MCF 10A (cell line): ENCODE measurements at regions not wholly inside any gene's neighbourhood (a gene's known extent, or its start where the extent isn't known, plus 50 kb on each side); places are given as distances from the start of the nearest gene placed in this dataset.

Experiments used
- BruUV-seq: library from RNA; stranded (reverse); fragments of 400-500 nt; replicated peaks from 2 replicates; lab custom pipeline; 2021; lab: Mats Ljungman, UMichigan
- CTCF ChIA-PET: fragments of 300-600 bp; sonication (Branson Sonifier 250); formaldehyde crosslinking; extraction: SDS; loops from one replicate; lab custom pipeline; 2021; ENCODE audit warnings: antibody characterized with exemption, inconsistent platforms; lab: Yijun Ruan, JAX
- POLR2A ChIA-PET: fragments of 300-600, 350-650 bp; sonication (Branson Sonifier 250); formaldehyde crosslinking; extraction: SDS; loops from one replicate; lab custom pipeline; 2020; ENCODE audit warnings: antibody characterized with exemption, inconsistent platforms; lab: Yijun Ruan, JAX
- DNase-seq: peaks from one replicate; pipeline ENCODE4 v3.0.0-alpha.2; 2018; ENCODE audit not compliant: unreplicated experiment
- H3K27ac Mint-ChIP-seq: one replicate; pipeline ENCODE4 v1.8.0; 2022; ENCODE audit warnings: mild to moderate bottlenecking, low read depth, mixed read lengths; ENCODE audit not compliant: unreplicated experiment
- H3K27me3 Mint-ChIP-seq: one replicate; pipeline ENCODE4 v1.8.0; 2022; ENCODE audit warnings: mixed read lengths; ENCODE audit not compliant: insufficient read depth, unreplicated experiment
- H3K36me3 Mint-ChIP-seq: one replicate; pipeline ENCODE4 v1.8.0; 2022; ENCODE audit warnings: mild to moderate bottlenecking, moderate library complexity, mixed read lengths; ENCODE audit not compliant: insufficient read depth, unreplicated experiment
- H3K4me1 Mint-ChIP-seq: one replicate; pipeline ENCODE4 v1.8.0; 2022; ENCODE audit warnings: mixed read lengths; ENCODE audit not compliant: insufficient read depth, unreplicated experiment
- H3K4me3 Mint-ChIP-seq: one replicate; pipeline ENCODE4 v1.8.0; 2022; ENCODE audit warnings: mild to moderate bottlenecking, moderate library complexity, mixed read lengths; ENCODE audit not compliant: unreplicated experiment
- H3K9me3 Mint-ChIP-seq: one replicate; pipeline ENCODE4 v1.8.0; 2022; ENCODE audit warnings: mixed read lengths; ENCODE audit not compliant: unreplicated experiment
- CTCF ChIP-seq: fragments of 200-600 bp; IDR thresholded peaks from one replicate; pipeline ENCODE4 v1.8.0; 2022; ENCODE audit warnings: antibody characterized with exemption, mild to moderate bottlenecking; ENCODE audit not compliant: unreplicated experiment
- intact Hi-C: fragments of 100-400 bp; cut with micrococcal nuclease; formaldehyde crosslinking; loops from 2 replicates; pipeline ENCODE4 v1.14.1; 2022

GRCh38 chr4:132556316-132556715, 592.8 kb upstream of the PCDH10 start:
- no peak for TF ChIP-seq CTCF
- BruUV-seq = no TSS peak
- Mint-ChIP-seq H3K27ac (no peak overlapping the region), H3K27me3 (no peaks in the 10 kb centered on the region), H3K4me1 (no peaks in the 10 kb centered on the region), H3K4me3 (no peak overlapping the region), H3K36me3 (no peaks in the 10 kb centered on the region), H3K9me3 (peaks cover 8% of the 10 kb centered on the region)
- ChIA-PET CTCF (interaction anchor here (0.6 to 0.9 kb wide), 3 partner anchors 38 to 1517 kb away, joined by 3 to 4 read pairs (median 3); no protein-coding TSS in a partner anchor), POLR2A (interaction anchor here (0.6 kb wide), 1 partner anchor 8 kb away, joined by 3 read pairs; no protein-coding TSS in a partner anchor)
- intact Hi-C loops = no loop called here
- no peak for DNase-seq

- H3K27ac Mint-ChIP-seq = no peak overlapping the region
- ChIA-PET POLR2A (no interaction called here), CTCF (interaction anchor here (1.0 to 1.5 kb wide), 2 partner anchors 26 to 29 kb away, joined by 3 to 4 read pairs; no protein-coding TSS in a partner anchor)
- no peaks in the 10 kb centered on the region for H3K4me1 Mint-ChIP-seq
- intact Hi-C loops = no loop called here
- peaks cover 8% of the 10 kb centered on the region for H3K9me3 Mint-ChIP-seq
- H3K4me3 Mint-ChIP-seq = no peak overlapping the region
- no TSS peak for BruUV-seq
- H3K27me3 Mint-ChIP-seq = no peaks in the 10 kb centered on the region
- peak; percentile 7 for TF ChIP-seq CTCF
- no peaks in the 10 kb centered on the region for H3K36me3 Mint-ChIP-seq
- peak; percentile 34 for DNase-seq
These were observed 591.4 kb upstream of the PCDH10 start for GRCh38 chr4:132557660-132558059.

- Mint-ChIP-seq H3K27me3 (no peaks in the 10 kb centered on the region), H3K9me3 (no peaks in the 10 kb centered on the region), H3K4me1 (no peaks in the 10 kb centered on the region), H3K27ac (no peak overlapping the region), H3K4me3 (no peak overlapping the region), H3K36me3 (no peaks in the 10 kb centered on the region)
- ChIA-PET POLR2A (interaction anchor here (0.6 to 0.7 kb wide), 2 partner anchors 9 to 1997 kb away, joined by 3 to 4 read pairs; no protein-coding TSS in a partner anchor), CTCF (interaction anchor here (0.9 kb wide), 1 partner anchor 10 kb away, joined by 3 read pairs; no protein-coding TSS in a partner anchor)
- TF ChIP-seq CTCF = no peak
- intact Hi-C loops = no loop called here
- no TSS peak for BruUV-seq
- no peak for DNase-seq
These were observed 584.2 kb upstream of the PCDH10 start for GRCh38 chr4:132564920-132565319.

- H3K27me3 Mint-ChIP-seq = no peaks in the 10 kb centered on the region
- intact Hi-C loops = no loop called here
- no peaks in the 10 kb centered on the region for H3K36me3 Mint-ChIP-seq
- H3K9me3 Mint-ChIP-seq = no peaks in the 10 kb centered on the region
- no peak overlapping the region for H3K4me3 Mint-ChIP-seq
- ChIA-PET POLR2A (no interaction called here), CTCF (interaction anchor here (0.9 kb wide), 1 partner anchor 11 kb away, joined by 3 read pairs; no protein-coding TSS in a partner anchor)
- no peaks in the 10 kb centered on the region for H3K4me1 Mint-ChIP-seq
- TF ChIP-seq CTCF = no peak
- H3K27ac Mint-ChIP-seq = no peak overlapping the region
- no TSS peak for BruUV-seq
- DNase-seq = no peak
These were observed 583.6 kb upstream of the PCDH10 start for GRCh38 chr4:132565542-132565941.
